NCI-H774 (cell line): ENCODE measurements at regions not wholly inside any gene's neighbourhood (a gene's known extent, or its start where the extent isn't known, plus 50 kb on each side); places are given as distances from the start of the nearest gene placed in this dataset.
"Not testable (repeated sequence)": the region's sequence is repeated elsewhere in the genome, so short reads cannot be mapped to it uniquely, and the experiment has no call there.

Source experiments
- DNase-seq: peaks from one replicate; lab custom pipeline; 2025; lab: John Stamatoyannopoulos, UW

- DNase-seq: no peak
Measured at GRCh38 chr3:107150675-107151074, 226.6 kb upstream of the CCDC54 start.

- no peak for DNase-seq
Measured at GRCh38 chr3:107153981-107154380, 223.3 kb upstream of the CCDC54 start.

- DNase-seq: no peak
Measured at GRCh38 chr3:107172411-107172810, 204.8 kb upstream of the CCDC54 start.

- no peak for DNase-seq
Measured at GRCh38 chr3:107184375-107184774, 192.9 kb upstream of the CCDC54 start.

- no peak for DNase-seq
Measured at GRCh38 chr3:107188262-107188661, 189.0 kb upstream of the CCDC54 start.

- DNase-seq: no peak
Measured at GRCh38 chr3:107189158-107189791, 188.0 kb upstream of the CCDC54 start.

- no peak for DNase-seq
Measured at GRCh38 chr3:107193116-107193515, 184.1 kb upstream of the CCDC54 start.

- DNase-seq: no peak
Measured at GRCh38 chr3:107198581-107199181, 178.6 kb upstream of the CCDC54 start.

GRCh38 chr3:107201146-107201545, 176.1 kb upstream of the CCDC54 start:
- DNase-seq: no peak

GRCh38 chr3:107202885-107203284, 174.4 kb upstream of the CCDC54 start:
- DNase-seq: not testable (repeated sequence)

- DNase-seq: no peak
Measured at GRCh38 chr3:107204121-107204520, 173.1 kb upstream of the CCDC54 start.

GRCh38 chr3:107205358-107205757, 171.9 kb upstream of the CCDC54 start:
- no peak for DNase-seq

GRCh38 chr3:107206141-107206540, 171.1 kb upstream of the CCDC54 start:
- DNase-seq: no peak

- DNase-seq: no peak
Measured at GRCh38 chr3:107206945-107207344, 170.3 kb upstream of the CCDC54 start.

- no peak for DNase-seq
Measured at GRCh38 chr3:107208100-107208499, 169.1 kb upstream of the CCDC54 start.

GRCh38 chr3:107208796-107209195, 168.4 kb upstream of the CCDC54 start:
- DNase-seq: no peak

GRCh38 chr3:107209302-107209990, 167.8 kb upstream of the CCDC54 start:
- no peak for DNase-seq

GRCh38 chr3:107211608-107212007, 165.6 kb upstream of the CCDC54 start:
- DNase-seq: no peak

- DNase-seq: no peak
Measured at GRCh38 chr3:107212618-107213017, 164.6 kb upstream of the CCDC54 start.

- no peak for DNase-seq
Measured at GRCh38 chr3:107213044-107213669, 164.1 kb upstream of the CCDC54 start.

GRCh38 chr3:107216229-107216628, 161.0 kb upstream of the CCDC54 start:
- no peak for DNase-seq

- DNase-seq: no peak
Measured at GRCh38 chr3:107216711-107217110, 160.5 kb upstream of the CCDC54 start.

- no peak for DNase-seq
Measured at GRCh38 chr3:107217172-107217571, 160.1 kb upstream of the CCDC54 start.
